KG1 (cell line): ENCODE measurements at regions not wholly inside any gene's neighbourhood (a gene's known extent, or its start where the extent isn't known, plus 50 kb on each side); places are given as distances from the start of the nearest gene placed in this dataset.
"Not testable (repeated sequence)": the region's sequence is repeated elsewhere in the genome, so short reads cannot be mapped to it uniquely, and the experiment has no call there.

Experiments
- DNase-seq: peaks from one replicate; lab custom pipeline; 2025; lab: John Stamatoyannopoulos, UW

GRCh38 chr7:17046666-17047065 lies 164.9 kb upstream of the AGR3 start:
- DNase-seq = no peak

GRCh38 chr7:17053164-17053563 lies 171.4 kb upstream of the AGR3 start:
- not testable (repeated sequence) for DNase-seq

GRCh38 chr7:17054206-17054605 lies 172.4 kb upstream of the AGR3 start:
- DNase-seq = no peak

GRCh38 chr7:17054836-17055235 lies 173.1 kb upstream of the AGR3 start:
- DNase-seq = no peak

GRCh38 chr7:17055596-17055995 lies 173.8 kb upstream of the AGR3 start:
- no peak for DNase-seq

- DNase-seq = no peak
These were observed 174.8 kb upstream of the AGR3 start for GRCh38 chr7:17056491-17057142.

GRCh38 chr7:17057143-17057509 lies 175.3 kb upstream of the AGR3 start:
- DNase-seq = no peak

- peak; percentile 26 for DNase-seq
These were observed 176.8 kb upstream of the AGR3 start for GRCh38 chr7:17058568-17058967.

- no peak for DNase-seq
These were observed 178.3 kb upstream of the AGR3 start for GRCh38 chr7:17060051-17060450.

GRCh38 chr7:17061443-17061842 lies 179.7 kb upstream of the AGR3 start:
- no peak for DNase-seq

- no peak for DNase-seq
These were observed 180.6 kb upstream of the AGR3 start for GRCh38 chr7:17062151-17063044.

GRCh38 chr7:17063045-17063383 lies 181.2 kb upstream of the AGR3 start:
- no peak for DNase-seq

GRCh38 chr7:17067691-17068090 lies 185.9 kb upstream of the AGR3 start:
- no peak for DNase-seq

GRCh38 chr7:17069146-17069545 lies 187.4 kb upstream of the AGR3 start:
- no peak for DNase-seq

GRCh38 chr7:17070231-17070708 lies 188.5 kb upstream of the AGR3 start:
- DNase-seq = no peak

GRCh38 chr7:17071866-17072265 lies 190.1 kb upstream of the AGR3 start:
- no peak for DNase-seq

GRCh38 chr7:17075601-17076255 lies 193.9 kb upstream of the AGR3 start:
- no peak for DNase-seq

- no peak for DNase-seq
These were observed 196.5 kb upstream of the AGR3 start for GRCh38 chr7:17078298-17078697.

- DNase-seq = no peak
These were observed 201.8 kb upstream of the AGR3 start for GRCh38 chr7:17083392-17084165.

- no peak for DNase-seq
These were observed 202.3 kb upstream of the AGR3 start for GRCh38 chr7:17084166-17084475.

GRCh38 chr7:17085186-17085585 lies 203.4 kb upstream of the AGR3 start:
- no peak for DNase-seq

GRCh38 chr7:17086403-17086802 lies 204.6 kb upstream of the AGR3 start:
- no peak for DNase-seq
